Dendritic cell treated with granulocyte-macrophage colony-stimulating factor and Interleukin-4, amounts not matched to agents 40 ng/mL and 50 ng/mL, for 4 days (primary cell): ENCODE measurements at regions not wholly inside any gene's neighbourhood (a gene's known extent, or its start where the extent isn't known, plus 50 kb on each side); places are given as distances from the start of the nearest gene placed in this dataset.

Experiments used
- H3K27ac Mint-ChIP-seq: one replicate; pipeline ENCODE4 v1.8.0; 2022; ENCODE audit warnings: mild to moderate bottlenecking, mixed read lengths
- H3K27me3 Mint-ChIP-seq: one replicate; pipeline ENCODE4 v1.8.0; 2022; ENCODE audit warnings: mild to moderate bottlenecking, mixed read lengths
- H3K36me3 Mint-ChIP-seq: one replicate; pipeline ENCODE4 v1.8.0; 2022; ENCODE audit warnings: low read depth, mixed read lengths
- H3K4me1 Mint-ChIP-seq: one replicate; pipeline ENCODE4 v1.8.0; 2022; ENCODE audit warnings: low read depth, mixed read lengths
- H3K4me3 Mint-ChIP-seq: one replicate; pipeline ENCODE4 v1.8.0; 2022; ENCODE audit warnings: mild to moderate bottlenecking, moderate library complexity, mixed read lengths
- H3K9me3 Mint-ChIP-seq: one replicate; pipeline ENCODE4 v1.8.0; 2022; ENCODE audit warnings: mixed read lengths
- intact Hi-C: fragments of 100-400 bp; cut with micrococcal nuclease; formaldehyde crosslinking; loops from one replicate; pipeline ENCODE4 v1.15.0; 2022

DNA sequence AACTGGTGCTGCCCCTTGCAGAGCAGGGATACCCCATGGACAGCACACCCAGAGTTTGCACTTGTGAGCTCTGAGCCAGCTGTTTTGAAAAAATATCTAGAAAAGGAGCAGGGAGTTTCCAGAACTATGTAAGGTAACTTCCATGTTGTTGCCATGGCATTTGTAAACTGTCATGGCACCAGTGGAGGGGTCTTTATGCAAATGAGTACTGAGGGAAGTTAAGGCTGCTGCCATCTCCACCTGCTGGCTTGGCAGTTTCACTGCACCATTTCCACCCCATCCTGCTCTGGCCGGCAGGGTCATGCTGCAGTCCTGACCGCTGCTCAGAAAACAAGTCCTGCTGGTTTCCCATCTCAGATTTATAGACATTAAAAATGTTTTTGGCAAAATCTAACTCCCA is 52.3 kb upstream of the SNTG2 start:
- Mint-ChIP-seq H3K4me1 (no peaks in the 10 kb centered on the region), H3K27me3 (no peaks in the 10 kb centered on the region), H3K27ac (no peak overlapping the region), H3K9me3 (peaks cover 31% of the 10 kb centered on the region), H3K36me3 (no peaks in the 10 kb centered on the region), H3K4me3 (no peak overlapping the region)
- intact Hi-C loops = no loop called here

DNA sequence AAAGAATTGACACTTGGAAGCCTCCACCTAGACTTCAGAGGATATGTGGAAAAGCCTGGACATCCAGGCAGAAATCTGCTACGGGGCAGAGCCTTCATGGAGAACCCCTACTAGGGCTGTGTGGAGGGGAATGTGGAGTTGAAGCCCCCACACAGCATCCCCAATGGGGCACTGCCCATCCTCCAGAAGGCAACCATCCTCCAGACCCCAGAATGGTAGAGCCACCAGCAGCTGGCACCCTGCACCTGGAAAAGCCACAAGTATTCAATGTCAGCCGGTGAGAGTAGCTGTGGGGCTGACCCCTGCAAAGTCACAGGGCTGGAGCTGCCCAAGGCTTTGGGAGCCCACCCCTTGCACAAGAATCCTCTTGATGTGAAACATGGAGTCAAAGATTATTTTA is 53.6 kb upstream of the SNTG2 start:
- Mint-ChIP-seq H3K36me3 (no peaks in the 10 kb centered on the region), H3K4me3 (no peak overlapping the region), H3K9me3 (peaks cover 31% of the 10 kb centered on the region), H3K27ac (no peak overlapping the region), H3K4me1 (no peaks in the 10 kb centered on the region), H3K27me3 (no peaks in the 10 kb centered on the region)
- intact Hi-C loops = no loop called here

DNA sequence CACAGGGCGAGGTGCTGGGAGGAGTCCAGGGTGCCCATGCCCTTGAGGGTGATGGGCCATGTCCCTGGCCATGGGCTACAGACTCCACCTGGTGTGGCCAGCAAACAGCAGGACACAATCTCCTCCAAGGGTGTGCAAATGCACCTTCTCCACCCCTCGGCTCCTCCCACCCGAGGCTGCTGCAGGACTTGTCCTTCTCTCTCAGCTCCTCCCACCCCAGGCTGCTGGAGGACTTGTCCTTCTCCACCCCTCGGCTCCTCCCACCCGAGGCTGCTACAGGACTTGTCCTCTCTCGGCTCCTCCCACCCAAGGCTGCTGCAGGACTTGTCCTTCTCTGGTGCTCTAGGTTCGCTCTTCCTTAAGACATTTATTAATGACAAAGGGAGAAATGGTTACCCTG is 57.3 kb upstream of the SNTG2 start:
- H3K36me3 Mint-ChIP-seq = no peaks in the 10 kb centered on the region
- no peaks in the 10 kb centered on the region for H3K27me3 Mint-ChIP-seq

DNA sequence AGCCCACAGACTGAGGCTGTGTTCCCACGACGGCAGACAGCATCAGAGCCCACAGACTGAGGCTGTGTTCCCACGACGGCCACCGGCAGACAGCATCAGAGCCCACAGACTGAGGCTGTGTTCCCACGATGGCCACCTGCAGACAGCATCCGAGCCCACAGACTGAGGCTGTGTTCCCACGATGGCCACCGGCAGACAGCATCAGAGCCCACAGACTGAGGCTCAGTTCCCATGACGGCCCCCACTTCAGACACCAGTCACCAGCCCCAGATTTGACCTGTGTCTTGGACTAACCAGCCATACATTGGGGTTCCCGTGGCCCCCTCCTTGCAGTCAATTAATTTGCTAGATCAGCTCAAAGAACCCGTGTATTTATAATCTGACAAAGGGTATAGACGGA is 57.8 kb upstream of the SNTG2 start:
- H3K9me3 Mint-ChIP-seq = peaks cover 25% of the 10 kb centered on the region
- intact Hi-C loops = no loop called here
- H3K27ac Mint-ChIP-seq = no peak overlapping the region
- H3K27me3 Mint-ChIP-seq = no peaks in the 10 kb centered on the region
- H3K36me3 Mint-ChIP-seq = no peaks in the 10 kb centered on the region
- no peaks in the 10 kb centered on the region for H3K4me1 Mint-ChIP-seq
- H3K4me3 Mint-ChIP-seq = no peak overlapping the region

More for the DNA sequence above, 57.3 kb upstream of the SNTG2 start:
- H3K4me1 Mint-ChIP-seq = no peaks in the 10 kb centered on the region
- H3K27ac Mint-ChIP-seq = no peak overlapping the region
- peaks cover 29% of the 10 kb centered on the region for H3K9me3 Mint-ChIP-seq
- intact Hi-C loops = no loop called here
- H3K4me3 Mint-ChIP-seq = no peak overlapping the region

DNA sequence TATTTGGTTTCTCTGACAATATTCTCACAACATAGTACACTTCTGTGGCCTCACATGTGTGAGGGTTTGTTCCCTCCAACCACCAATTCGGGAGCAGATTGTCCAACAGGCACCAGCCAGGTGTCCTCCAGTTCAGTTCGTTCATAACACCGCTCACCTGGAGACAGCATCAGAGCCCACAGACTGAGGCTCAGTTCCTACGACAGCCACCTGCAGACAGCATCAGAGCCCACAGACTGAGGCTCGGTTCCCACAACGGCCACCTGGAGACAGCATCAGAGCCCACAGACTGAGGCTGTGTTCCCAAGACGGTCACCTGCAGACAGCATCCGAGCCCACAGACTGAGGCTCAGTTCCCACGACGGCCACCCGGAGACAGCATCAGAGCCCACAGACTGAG is 58.2 kb upstream of the SNTG2 start:
- Mint-ChIP-seq H3K4me1 (no peaks in the 10 kb centered on the region), H3K36me3 (no peaks in the 10 kb centered on the region), H3K4me3 (no peak overlapping the region), H3K27me3 (no peaks in the 10 kb centered on the region), H3K9me3 (peaks cover 20% of the 10 kb centered on the region), H3K27ac (no peak overlapping the region)
- intact Hi-C loops = no loop called here

DNA sequence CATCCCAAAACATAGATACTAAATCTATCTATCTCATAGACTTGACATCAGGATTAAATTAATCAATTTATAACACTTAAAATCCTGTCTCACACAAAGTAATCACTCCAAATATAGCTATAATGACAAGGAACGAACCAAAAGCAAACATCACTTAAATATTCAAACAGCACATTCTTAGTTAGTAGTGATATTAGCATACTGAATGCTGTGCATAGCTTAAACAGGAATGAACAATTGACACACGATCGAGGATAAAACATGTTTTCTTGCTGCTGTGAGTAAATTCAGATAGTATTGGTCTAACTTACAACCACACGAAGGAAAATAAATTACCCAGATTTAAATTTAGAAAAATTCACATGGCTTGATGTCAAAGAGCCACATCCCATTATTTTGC is 58.9 kb upstream of the SNTG2 start:
- intact Hi-C loops = no loop called here
- Mint-ChIP-seq H3K4me3 (no peak overlapping the region), H3K27ac (no peak overlapping the region), H3K36me3 (no peaks in the 10 kb centered on the region), H3K27me3 (no peaks in the 10 kb centered on the region), H3K9me3 (peaks cover 13% of the 10 kb centered on the region), H3K4me1 (no peaks in the 10 kb centered on the region)

DNA sequence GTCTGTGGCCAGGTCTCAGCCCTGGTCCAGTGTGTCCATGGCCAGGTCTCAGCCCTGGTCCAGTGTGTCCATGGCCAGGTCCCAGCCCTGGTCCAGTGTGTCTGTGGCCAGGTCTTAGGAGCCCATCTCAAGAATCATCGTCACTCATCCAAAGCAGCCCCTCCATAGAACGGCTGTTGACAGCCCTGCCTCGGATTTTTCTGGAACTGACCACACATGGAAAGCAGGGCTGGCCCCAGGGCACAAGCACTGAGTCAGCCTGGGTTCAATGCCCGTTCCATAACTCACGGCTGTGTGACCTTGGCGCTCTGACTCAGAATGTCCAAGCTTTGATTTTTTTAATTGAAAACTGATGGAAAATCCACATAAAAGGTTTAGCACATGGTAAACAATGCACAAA is 59.9 kb upstream of the SNTG2 start:
- Mint-ChIP-seq H3K27me3 (no peaks in the 10 kb centered on the region), H3K4me3 (no peak overlapping the region), H3K4me1 (no peaks in the 10 kb centered on the region), H3K9me3 (peaks cover 4% of the 10 kb centered on the region), H3K36me3 (no peaks in the 10 kb centered on the region), H3K27ac (no peak overlapping the region)
- intact Hi-C loops = no loop called here

DNA sequence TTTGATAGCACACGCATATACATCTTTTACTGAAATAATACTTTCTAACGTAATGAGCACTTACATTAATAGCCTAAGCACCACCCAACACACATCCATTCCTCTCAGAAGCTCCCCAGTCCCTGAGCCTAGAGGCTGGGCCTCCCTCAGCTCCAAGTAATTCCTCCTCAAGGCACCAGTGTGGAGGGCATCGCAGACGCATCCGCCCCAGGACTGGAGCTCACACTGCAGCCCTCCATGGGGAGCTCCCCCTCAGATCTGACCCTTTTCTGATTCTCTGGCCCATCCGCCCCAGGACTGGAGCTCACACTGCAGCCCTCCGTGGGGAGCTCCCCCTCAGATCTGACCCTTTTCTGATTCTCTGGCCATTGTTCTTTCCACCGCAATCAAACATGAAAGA is 60.4 kb upstream of the SNTG2 start:
- no peaks in the 10 kb centered on the region for H3K27me3 Mint-ChIP-seq
- H3K36me3 Mint-ChIP-seq = no peaks in the 10 kb centered on the region
- H3K27ac Mint-ChIP-seq = no peak overlapping the region
- H3K4me3 Mint-ChIP-seq = no peak overlapping the region
- H3K9me3 Mint-ChIP-seq = no peaks in the 10 kb centered on the region
- intact Hi-C loops = no loop called here
- no peaks in the 10 kb centered on the region for H3K4me1 Mint-ChIP-seq

DNA sequence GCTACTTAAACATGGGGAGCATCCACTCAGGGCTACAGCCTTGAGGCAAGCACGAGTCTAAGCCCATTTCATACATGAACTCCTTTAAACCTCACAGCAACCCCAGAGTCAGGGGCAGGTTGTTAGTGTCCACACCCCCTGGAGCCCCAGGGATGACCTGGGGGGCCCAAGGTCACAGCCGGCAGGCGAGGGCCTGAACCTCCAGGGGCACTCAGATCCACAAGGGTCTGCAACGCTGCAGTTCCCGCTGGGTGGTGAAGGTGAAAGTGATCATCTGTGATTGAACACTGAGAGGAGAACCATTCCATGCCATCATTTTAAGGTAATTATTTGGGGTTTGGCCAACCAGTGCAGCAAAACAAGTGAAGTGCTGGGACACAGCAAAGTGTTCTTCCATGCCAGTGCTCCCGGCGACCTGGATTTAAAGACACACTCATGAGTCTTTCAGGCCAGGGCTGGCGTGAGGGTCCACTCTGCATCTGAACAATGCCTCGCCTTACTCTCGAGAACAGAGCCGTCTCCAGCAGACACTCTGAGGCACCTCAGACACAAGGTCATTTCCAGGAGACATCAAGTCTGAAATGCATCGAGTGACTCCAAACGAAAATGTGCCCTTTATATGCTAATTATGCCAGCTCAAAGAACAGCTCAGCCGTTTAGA is 61.6 kb upstream of the SNTG2 start:
- Mint-ChIP-seq H3K9me3 (no peaks in the 10 kb centered on the region), H3K27ac (no peak overlapping the region), H3K27me3 (no peaks in the 10 kb centered on the region), H3K4me1 (no peaks in the 10 kb centered on the region), H3K36me3 (no peaks in the 10 kb centered on the region), H3K4me3 (no peak overlapping the region)
- intact Hi-C loops = no loop called here

DNA sequence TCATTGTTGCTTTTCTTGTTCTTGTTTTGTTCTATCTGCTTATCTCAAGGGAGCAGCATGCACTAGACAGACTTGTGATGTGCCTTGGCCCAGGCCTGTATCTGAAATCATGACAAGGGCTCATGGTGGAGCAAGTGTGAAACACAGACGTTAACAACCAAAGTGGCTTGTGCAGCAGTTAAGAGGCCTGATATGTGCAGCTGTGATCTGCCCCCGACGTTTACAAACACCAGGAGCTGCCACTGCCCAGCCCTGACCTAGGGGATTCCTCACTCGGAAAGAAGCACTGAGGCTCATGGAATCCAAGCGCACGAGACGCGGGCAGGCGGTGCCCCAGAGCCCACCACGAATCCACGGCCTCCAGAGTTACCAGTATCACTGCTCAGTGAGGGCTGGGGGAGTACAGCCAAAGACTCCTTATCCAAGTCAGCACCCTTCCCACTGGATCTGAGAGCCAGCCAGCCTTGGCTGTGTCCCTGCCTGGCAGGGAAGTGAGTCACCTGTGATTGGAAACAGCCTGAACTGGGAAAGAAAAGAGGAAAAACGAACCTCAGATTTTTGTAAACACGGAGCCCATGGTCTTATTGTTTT is 62.3 kb upstream of the SNTG2 start:
- H3K4me3 Mint-ChIP-seq = no peak overlapping the region
- H3K9me3 Mint-ChIP-seq = no peaks in the 10 kb centered on the region
- H3K27me3 Mint-ChIP-seq = no peaks in the 10 kb centered on the region
- no peaks in the 10 kb centered on the region for H3K36me3 Mint-ChIP-seq
- H3K4me1 Mint-ChIP-seq = no peaks in the 10 kb centered on the region
- no peak overlapping the region for H3K27ac Mint-ChIP-seq
- intact Hi-C loops = no loop called here

DNA sequence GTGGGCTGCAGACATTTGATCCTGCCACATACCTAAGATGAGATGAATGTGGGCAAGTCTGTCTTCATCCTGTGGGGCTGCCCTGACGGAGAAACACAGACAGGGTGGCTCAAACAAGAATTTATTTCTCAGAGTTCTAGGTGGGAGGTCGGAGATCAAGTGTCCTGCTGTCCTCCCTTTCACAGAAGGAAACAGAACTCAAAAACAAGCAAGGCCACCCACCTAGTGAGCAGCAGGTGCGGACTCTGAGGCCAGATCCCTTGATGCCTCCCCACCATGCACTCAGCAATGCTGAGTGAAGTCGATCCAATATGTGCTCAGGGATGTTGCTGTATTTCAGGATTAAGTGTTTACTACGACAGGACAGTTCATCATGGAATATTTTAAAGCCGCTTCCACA is 63.0 kb upstream of the SNTG2 start:
- Mint-ChIP-seq H3K4me1 (no peaks in the 10 kb centered on the region), H3K9me3 (no peaks in the 10 kb centered on the region), H3K36me3 (no peaks in the 10 kb centered on the region), H3K4me3 (no peak overlapping the region), H3K27ac (no peak overlapping the region), H3K27me3 (no peaks in the 10 kb centered on the region)
- intact Hi-C loops = no loop called here

DNA sequence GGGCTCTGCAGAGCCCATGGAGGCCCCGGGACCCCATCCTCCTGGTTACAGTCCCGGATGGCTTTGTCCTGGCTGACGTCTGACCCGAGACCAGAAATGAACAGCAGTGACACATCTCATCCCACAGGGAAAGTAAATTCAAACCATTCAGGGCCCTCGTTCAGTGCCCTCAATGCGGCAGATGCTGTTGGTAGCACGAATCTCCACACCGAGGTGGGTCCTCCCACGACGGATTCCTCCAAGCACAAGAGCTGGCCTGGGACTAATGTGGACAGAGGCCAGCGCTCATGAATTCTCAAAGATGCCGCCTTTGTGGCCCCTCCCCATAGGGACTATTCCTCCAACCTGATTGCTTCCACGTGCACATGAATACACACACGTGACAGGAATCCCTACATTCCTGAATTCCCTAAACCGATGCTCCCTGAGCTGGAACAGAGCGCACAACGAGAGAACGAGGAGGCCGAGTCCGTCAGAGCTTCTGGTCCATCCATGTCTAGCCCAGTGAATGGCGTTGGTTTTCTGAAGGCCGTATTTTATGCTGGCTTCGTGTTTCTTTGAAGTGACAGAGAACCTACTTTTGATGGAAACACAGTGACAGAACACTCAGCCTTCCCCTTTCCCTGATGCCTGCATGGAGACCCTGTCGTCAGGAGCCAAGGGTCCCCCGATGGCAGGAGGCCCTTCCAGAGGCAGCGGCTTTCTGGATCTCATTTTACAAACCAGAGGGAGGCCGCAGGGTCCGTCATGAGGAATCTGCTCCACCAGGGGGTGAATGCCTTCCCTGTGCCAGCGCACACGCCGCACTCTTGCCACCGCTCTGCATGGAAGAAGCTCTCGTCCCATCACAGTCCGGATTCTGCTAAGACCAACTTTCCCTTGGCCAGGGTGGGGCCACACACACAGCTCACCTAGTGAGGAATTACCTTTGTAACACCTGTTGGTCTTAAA is 64.3 kb upstream of the SNTG2 start:
- Mint-ChIP-seq H3K27ac (no peak overlapping the region), H3K27me3 (no peaks in the 10 kb centered on the region), H3K9me3 (no peaks in the 10 kb centered on the region), H3K4me1 (no peaks in the 10 kb centered on the region), H3K4me3 (no peak overlapping the region), H3K36me3 (no peaks in the 10 kb centered on the region)
- intact Hi-C loops = no loop called here

DNA sequence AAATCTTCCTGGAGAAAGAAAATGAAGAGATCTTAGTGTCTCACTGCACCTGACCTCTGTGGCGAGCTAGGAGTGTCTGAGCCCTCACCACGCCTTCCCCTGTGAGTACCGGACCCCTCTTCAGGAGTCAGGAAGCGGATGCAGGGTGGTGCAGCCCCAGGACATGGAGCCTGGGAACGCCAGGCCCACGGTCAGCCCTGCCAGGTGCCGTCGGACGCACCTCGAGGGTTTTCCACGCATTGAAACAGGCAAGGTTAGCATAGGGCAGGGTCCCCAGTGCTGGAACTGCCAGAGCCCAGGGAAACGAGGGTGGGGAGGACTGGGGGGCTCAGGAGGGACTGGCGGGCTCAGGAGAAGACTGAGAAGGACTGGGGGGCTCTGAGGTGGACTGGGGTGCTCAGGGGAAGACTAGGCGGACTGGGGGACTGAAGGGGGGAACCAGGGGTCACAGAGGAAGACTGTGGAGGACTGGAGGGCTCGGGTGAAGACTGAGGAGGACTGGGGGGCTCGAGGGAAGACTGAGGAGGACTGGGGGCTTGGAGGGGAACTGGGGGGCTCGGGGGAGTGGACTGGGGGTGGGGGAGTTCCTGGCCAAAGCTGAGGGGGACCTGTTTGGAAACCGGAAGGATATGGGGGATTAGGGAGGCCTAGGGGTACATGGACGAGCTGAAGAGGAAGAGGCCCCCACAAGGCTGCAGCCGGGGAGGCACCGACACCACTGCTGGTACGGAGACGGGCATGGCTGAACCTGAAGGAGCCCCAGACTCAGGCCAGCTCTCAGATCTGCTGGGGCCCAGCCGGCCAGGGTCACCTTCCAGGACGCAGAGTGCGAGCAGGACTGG is 65.2 kb upstream of the SNTG2 start:
- H3K4me3 Mint-ChIP-seq = no peak overlapping the region
- no peaks in the 10 kb centered on the region for H3K27me3 Mint-ChIP-seq
- intact Hi-C loops = no loop called here
- H3K36me3 Mint-ChIP-seq = no peaks in the 10 kb centered on the region
- H3K4me1 Mint-ChIP-seq = no peaks in the 10 kb centered on the region
- no peak overlapping the region for H3K27ac Mint-ChIP-seq
- H3K9me3 Mint-ChIP-seq = no peaks in the 10 kb centered on the region
